HEK293 (cell line): ENCODE measurements at regions not wholly inside any gene's neighbourhood (a gene's known extent, or its start where the extent isn't known, plus 50 kb on each side); places are given as distances from the start of the nearest gene placed in this dataset.

Experiments used
- CTCF ChIA-PET: fragments of 350-600 bp; formaldehyde crosslinking; extraction: SDS; loops from one replicate; lab custom pipeline; 2021; ENCODE audit warnings: antibody characterized with exemption; lab: Yijun Ruan, JAX
- POLR2A ChIA-PET: fragments of 300-600 bp; formaldehyde crosslinking; extraction: SDS; loops from one replicate; lab custom pipeline; 2020; ENCODE audit warnings: antibody characterized with exemption, inconsistent platforms; lab: Yijun Ruan, JAX
- H3K27ac ChIP-seq: fragments of 200-500 bp; sonication (Bioruptor generic); 2 replicates; pipeline ENCODE4 v1.5.1; 2014; ENCODE audit warnings: low read depth, low read length, control low read depth, inconsistent platforms; ENCODE audit errors: extremely low read depth
- H3K36me3 ChIP-seq, 2 experiments: fragments of 200-500 bp in 1 of 2; sonication (Bioruptor generic) in 1 of 2; 1 replicate in 1 of 2; 2 replicates in 1 of 2; pipeline ENCODE4 v1.5.1; 2014 to 2017; ENCODE audit warnings: inconsistent platforms in 2 of 2, low read length in 2 of 2; ENCODE audit not compliant: control insufficient read depth in 2 of 2, insufficient read depth in 1 of 2
- H3K4me1 ChIP-seq: fragments of 200-500 bp; sonication (Bioruptor generic); 2 replicates; pipeline ENCODE4 v1.5.1; 2014; ENCODE audit warnings: mild to moderate bottlenecking, low read length, inconsistent platforms; ENCODE audit not compliant: control insufficient read depth, insufficient read depth
- H3K4me3 ChIP-seq: 2 replicates; pipeline ENCODE4 v1.5.1; 2011; ENCODE audit warnings: low read depth, mild to moderate bottlenecking, control low read depth, low read length, moderate library complexity
- H3K9me3 ChIP-seq: fragments of 200-500 bp; sonication (Bioruptor generic); 2 replicates; pipeline ENCODE4 v1.5.1; 2014; ENCODE audit warnings: low read depth, low read length, inconsistent platforms; ENCODE audit not compliant: control insufficient read depth, insufficient read depth
- BCL6B ChIP-seq: fragments of 450-650 bp; formaldehyde crosslinking; IDR thresholded peaks from 2 replicates; pipeline ENCODE4 v1.5.1; 2017; ENCODE audit warnings: missing biosample characterization, missing genetic modification characterization
- GLI2 ChIP-seq: fragments of 450-650 bp; formaldehyde crosslinking; IDR thresholded peaks from 2 replicates; pipeline ENCODE4; 2017; ENCODE audit warnings: missing biosample characterization, missing genetic modification characterization, low read depth, borderline replicate concordance
- HOXD13 ChIP-seq: sonication (generic); formaldehyde crosslinking; IDR thresholded peaks from 2 replicates; pipeline ENCODE4 v1.8.0; 2022; ENCODE audit warnings: missing genetic modification reagents, borderline replicate concordance
- KLF7 ChIP-seq: fragments of 450-650 bp; formaldehyde crosslinking; IDR thresholded peaks from 2 replicates; pipeline ENCODE4 v1.5.1; 2016; ENCODE audit warnings: missing biosample characterization, missing genetic modification characterization, borderline replicate concordance
- PBX3 ChIP-seq: sonication (generic); formaldehyde crosslinking; IDR thresholded peaks from 2 replicates; pipeline ENCODE4 v1.8.1; 2022; ENCODE audit warnings: mild to moderate bottlenecking, moderate library complexity, missing genetic modification reagents
- RBAK ChIP-seq: fragments of 450-650 bp; formaldehyde crosslinking; IDR thresholded peaks from 2 replicates; pipeline ENCODE4 v1.5.1; 2016; ENCODE audit warnings: missing biosample characterization, missing genetic modification characterization
- REPIN1 ChIP-seq: fragments of 450-650 bp; formaldehyde crosslinking; IDR thresholded peaks from 2 replicates; pipeline ENCODE4 v1.5.1; 2017; ENCODE audit warnings: missing biosample characterization, missing genetic modification characterization, low read depth
- ZFP41 ChIP-seq: fragments of 450-650 bp; formaldehyde crosslinking; IDR thresholded peaks from 2 replicates; pipeline ENCODE4 v1.5.1; 2016; ENCODE audit warnings: missing biosample characterization, missing genetic modification characterization, borderline replicate concordance
- ZNF157 ChIP-seq: fragments of 450-650 bp; formaldehyde crosslinking; IDR thresholded peaks from 2 replicates; pipeline ENCODE4 v1.5.1; 2016; ENCODE audit warnings: missing biosample characterization, missing genetic modification characterization
- ZNF2 ChIP-seq: fragments of 450-650 bp; formaldehyde crosslinking; IDR thresholded peaks from 2 replicates; pipeline ENCODE4 v1.5.1; 2016; ENCODE audit warnings: missing biosample characterization, missing genetic modification characterization
- ZNF202 ChIP-seq: fragments of 450-650 bp; formaldehyde crosslinking; IDR thresholded peaks from 2 replicates; pipeline ENCODE4 v1.5.1; 2016; ENCODE audit warnings: missing biosample characterization, missing genetic modification characterization, borderline replicate concordance
- ZNF221 ChIP-seq: fragments of 450-650 bp; formaldehyde crosslinking; IDR thresholded peaks from 2 replicates; pipeline ENCODE4 v1.5.1; 2017; ENCODE audit warnings: missing biosample characterization, missing genetic modification characterization, borderline replicate concordance
- ZNF266 ChIP-seq: fragments of 450-650 bp; formaldehyde crosslinking; IDR thresholded peaks from 2 replicates; pipeline ENCODE4 v1.5.1; 2016; ENCODE audit warnings: missing biosample characterization, missing genetic modification characterization, low read depth
- ZNF350 ChIP-seq: fragments of 450-650 bp; formaldehyde crosslinking; IDR thresholded peaks from 2 replicates; pipeline ENCODE4 v1.5.0; 2017; ENCODE audit warnings: missing biosample characterization, mild to moderate bottlenecking, missing genetic modification characterization
- ZNF37A ChIP-seq: fragments of 450-650 bp; IDR thresholded peaks from 2 replicates; pipeline ENCODE4 v1.5.1; 2018; ENCODE audit warnings: missing biosample characterization, missing genetic modification characterization
- ZNF423 ChIP-seq: fragments of 450-650 bp; formaldehyde crosslinking; IDR thresholded peaks from 2 replicates; pipeline ENCODE4 v1.5.1; 2016; ENCODE audit warnings: missing biosample characterization, missing genetic modification characterization
- ZNF558 ChIP-seq: fragments of 450-650 bp; formaldehyde crosslinking; IDR thresholded peaks from 2 replicates; pipeline ENCODE4 v1.5.1; 2016; ENCODE audit warnings: missing biosample characterization, missing genetic modification characterization
- ZNF560 ChIP-seq: fragments of 450-650 bp; formaldehyde crosslinking; IDR thresholded peaks from 2 replicates; pipeline ENCODE4 v1.5.1; 2017; ENCODE audit warnings: missing biosample characterization, missing genetic modification characterization, borderline replicate concordance
- ZNF571 ChIP-seq: fragments of 450-650 bp; formaldehyde crosslinking; IDR thresholded peaks from 2 replicates; pipeline ENCODE4 v1.5.0; 2017; ENCODE audit warnings: missing biosample characterization, missing genetic modification characterization
- ZNF596 ChIP-seq: fragments of 450-650 bp; IDR thresholded peaks from 2 replicates; pipeline ENCODE4 v1.5.0; 2018; ENCODE audit warnings: missing biosample characterization, mild to moderate bottlenecking, missing genetic modification characterization, moderate library complexity
- ZNF707 ChIP-seq: fragments of 450-650 bp; formaldehyde crosslinking; IDR thresholded peaks from 2 replicates; pipeline ENCODE4 v1.5.1; 2016; ENCODE audit warnings: missing biosample characterization, missing genetic modification characterization
- ZNF777 ChIP-seq: fragments of 450-650 bp; formaldehyde crosslinking; IDR thresholded peaks from 2 replicates; pipeline ENCODE4 v1.5.1; 2017; ENCODE audit warnings: missing biosample characterization, missing genetic modification characterization, borderline replicate concordance
- ZSCAN16 ChIP-seq: fragments of 450-650 bp; formaldehyde crosslinking; IDR thresholded peaks from 2 replicates; pipeline ENCODE4 v1.5.1; 2016; ENCODE audit warnings: missing biosample characterization, missing genetic modification characterization
- ZSCAN4 ChIP-seq: fragments of 450-650 bp; formaldehyde crosslinking; IDR thresholded peaks from 2 replicates; pipeline ENCODE4 v1.5.1; 2017; ENCODE audit warnings: missing biosample characterization, missing genetic modification characterization
- TF ChIP-seq, protein P1 (sequence below): fragments of 450-650 bp; formaldehyde crosslinking; IDR thresholded peaks from 2 replicates; pipeline ENCODE4 v1.5.1; 2016; ENCODE audit warnings: missing biosample characterization, missing genetic modification characterization
- TF ChIP-seq, protein P2 (sequence below): fragments of 450-650 bp; formaldehyde crosslinking; IDR thresholded peaks from 2 replicates; pipeline ENCODE4 v1.5.1; 2016; ENCODE audit warnings: missing biosample characterization, missing genetic modification characterization
- TF ChIP-seq, protein P3 (sequence below): fragments of 450-650 bp; formaldehyde crosslinking; IDR thresholded peaks from 2 replicates; pipeline ENCODE4 v1.5.1; 2016; ENCODE audit warnings: missing biosample characterization, missing genetic modification characterization

- Histone ChIP-seq H3K36me3 (no peaks in the 10 kb centered on the region), H3K4me1 (0 out of 2 replicates have a peak, but pooled peaks cover 2% of the 10 kb centered on the region), H3K27ac (no peak overlapping the region), H3K4me3 (no peak overlapping the region), H3K9me3 (no peaks in the 10 kb centered on the region)
- TF ChIP-seq ZNF350 (tag by site-specific recombination) (no peak), ZNF707 (tag by site-specific recombination) (no peak), ZNF596 (tag by site-specific recombination) (no peak), KLF7 (no peak), GLI2 (tag by site-specific recombination) (no peak), ZNF202 (tag by site-specific recombination) (no peak)
- TF ChIP-seq, protein P1, sequence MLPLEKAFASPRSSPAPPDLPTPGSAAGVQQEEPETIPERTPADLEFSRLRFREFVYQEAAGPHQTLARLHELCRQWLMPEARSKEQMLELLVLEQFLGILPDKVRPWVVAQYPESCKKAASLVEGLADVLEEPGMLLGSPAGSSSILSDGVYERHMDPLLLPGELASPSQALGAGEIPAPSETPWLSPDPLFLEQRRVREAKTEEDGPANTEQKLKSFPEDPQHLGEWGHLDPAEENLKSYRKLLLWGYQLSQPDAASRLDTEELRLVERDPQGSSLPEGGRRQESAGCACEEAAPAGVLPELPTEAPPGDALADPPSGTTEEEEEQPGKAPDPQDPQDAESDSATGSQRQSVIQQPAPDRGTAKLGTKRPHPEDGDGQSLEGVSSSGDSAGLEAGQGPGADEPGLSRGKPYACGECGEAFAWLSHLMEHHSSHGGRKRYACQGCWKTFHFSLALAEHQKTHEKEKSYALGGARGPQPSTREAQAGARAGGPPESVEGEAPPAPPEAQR (tag by site-specific recombination), result no peak
- TF ChIP-seq, protein P2, sequence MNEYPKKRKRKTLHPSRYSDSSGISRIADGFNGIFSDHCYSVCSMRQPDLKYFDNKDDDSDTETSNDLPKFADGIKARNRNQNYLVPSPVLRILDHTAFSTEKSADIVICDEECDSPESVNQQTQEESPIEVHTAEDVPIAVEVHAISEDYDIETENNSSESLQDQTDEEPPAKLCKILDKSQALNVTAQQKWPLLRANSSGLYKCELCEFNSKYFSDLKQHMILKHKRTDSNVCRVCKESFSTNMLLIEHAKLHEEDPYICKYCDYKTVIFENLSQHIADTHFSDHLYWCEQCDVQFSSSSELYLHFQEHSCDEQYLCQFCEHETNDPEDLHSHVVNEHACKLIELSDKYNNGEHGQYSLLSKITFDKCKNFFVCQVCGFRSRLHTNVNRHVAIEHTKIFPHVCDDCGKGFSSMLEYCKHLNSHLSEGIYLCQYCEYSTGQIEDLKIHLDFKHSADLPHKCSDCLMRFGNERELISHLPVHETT (tag by site-specific recombination), result no peak
- ChIA-PET CTCF (no interaction called here), POLR2A (no interaction called here)
Measured at GRCh38 chr6:140083375-140083774, 708.9 kb upstream of the CITED2 start.

DNA sequence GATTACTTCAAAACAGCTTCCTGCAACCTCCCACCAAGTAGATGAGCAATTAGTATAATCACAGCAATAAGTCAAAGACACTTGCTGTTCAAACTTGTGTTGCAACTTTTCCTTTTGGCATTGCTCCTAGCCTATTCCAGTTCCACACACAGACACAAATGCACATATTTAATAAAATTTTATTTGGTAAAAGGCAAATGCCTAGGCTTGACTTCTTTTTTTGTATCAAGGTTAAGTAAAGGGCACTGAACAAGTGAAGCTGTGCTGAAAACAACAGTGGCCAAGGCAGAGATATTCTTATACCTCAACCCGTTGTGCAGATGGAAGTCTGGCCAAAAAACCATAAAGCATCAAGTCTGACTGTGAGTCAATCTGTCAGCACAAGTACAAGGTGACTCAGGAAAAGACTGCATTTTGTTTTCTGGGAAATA, 708.4 kb upstream of the CITED2 start:
- TF ChIP-seq ZNF777 (tag by site-specific recombination), result no peak
- TF ChIP-seq, protein P3, sequence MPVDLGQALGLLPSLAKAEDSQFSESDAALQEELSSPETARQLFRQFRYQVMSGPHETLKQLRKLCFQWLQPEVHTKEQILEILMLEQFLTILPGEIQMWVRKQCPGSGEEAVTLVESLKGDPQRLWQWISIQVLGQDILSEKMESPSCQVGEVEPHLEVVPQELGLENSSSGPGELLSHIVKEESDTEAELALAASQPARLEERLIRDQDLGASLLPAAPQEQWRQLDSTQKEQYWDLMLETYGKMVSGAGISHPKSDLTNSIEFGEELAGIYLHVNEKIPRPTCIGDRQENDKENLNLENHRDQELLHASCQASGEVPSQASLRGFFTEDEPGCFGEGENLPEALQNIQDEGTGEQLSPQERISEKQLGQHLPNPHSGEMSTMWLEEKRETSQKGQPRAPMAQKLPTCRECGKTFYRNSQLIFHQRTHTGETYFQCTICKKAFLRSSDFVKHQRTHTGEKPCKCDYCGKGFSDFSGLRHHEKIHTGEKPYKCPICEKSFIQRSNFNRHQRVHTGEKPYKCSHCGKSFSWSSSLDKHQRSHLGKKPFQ (tag by site-specific recombination), result no peak
- no peak for TF ChIP-seq ZNF560 (tag by site-specific recombination)
- TF ChIP-seq PBX3 (CRISPR knock-in tag), result no peak
- TF ChIP-seq ZNF221 (tag by site-specific recombination), result no peak
- no peak for TF ChIP-seq ZNF2 (tag by site-specific recombination)
- TF ChIP-seq ZNF266 (tag by site-specific recombination), result no peak
- no peak for TF ChIP-seq ZNF571
- TF ChIP-seq ZNF423, result no peak
- no peak for TF ChIP-seq ZSCAN16 (tag by site-specific recombination)
- no peak for TF ChIP-seq REPIN1 (tag by site-specific recombination)
- TF ChIP-seq ZNF558 (tag by site-specific recombination), result no peak
- no peak for TF ChIP-seq HOXD13 (CRISPR knock-in tag)
- no peak for TF ChIP-seq ZNF37A (tag by site-specific recombination)
- no peak for TF ChIP-seq BCL6B (tag by site-specific recombination)
- no peak for TF ChIP-seq ZFP41
- no peak for TF ChIP-seq RBAK
- no peak for TF ChIP-seq ZNF157
- TF ChIP-seq ZSCAN4 (tag by site-specific recombination), result no peak
- Histone ChIP-seq H3K4me3 (no peak overlapping the region), H3K9me3 (no peaks in the 10 kb centered on the region), H3K27ac (no peak overlapping the region), H3K4me1 (0 out of 2 replicates have a peak, but pooled peaks cover 2% of the 10 kb centered on the region), H3K36me3 (no peaks in the 10 kb centered on the region)
- POLR2A ChIA-PET, result no interaction called here
- CTCF ChIA-PET, result interaction anchor here (0.8 kb wide), 1 partner anchor 31 kb away, joined by 3 read pairs; no protein-coding TSS in a partner anchor
